OCI-LY3 (cell line): ENCODE measurements at regions not wholly inside any gene's neighbourhood (a gene's known extent, or its start where the extent isn't known, plus 50 kb on each side); places are given as distances from the start of the nearest gene placed in this dataset.

ENCODE experiments used
- EZH2phosphoT487 ChIP-seq: fragments of 200-600 bp; shearing (Covaris generic); IDR thresholded peaks from 2 replicates; pipeline ENCODE4 v1.6.1; 2018; ENCODE audit warnings: antibody characterized with exemption, mixed run types, low read depth
- TF ChIP-seq, protein P1 (sequence below): fragments of 200-600, 300-600 bp; sonication (generic); IDR thresholded peaks from 2 replicates; pipeline ENCODE4 v1.5.1; 2014; ENCODE audit warnings: antibody characterized with exemption, low read length, low read depth

- TF ChIP-seq, protein P1, sequence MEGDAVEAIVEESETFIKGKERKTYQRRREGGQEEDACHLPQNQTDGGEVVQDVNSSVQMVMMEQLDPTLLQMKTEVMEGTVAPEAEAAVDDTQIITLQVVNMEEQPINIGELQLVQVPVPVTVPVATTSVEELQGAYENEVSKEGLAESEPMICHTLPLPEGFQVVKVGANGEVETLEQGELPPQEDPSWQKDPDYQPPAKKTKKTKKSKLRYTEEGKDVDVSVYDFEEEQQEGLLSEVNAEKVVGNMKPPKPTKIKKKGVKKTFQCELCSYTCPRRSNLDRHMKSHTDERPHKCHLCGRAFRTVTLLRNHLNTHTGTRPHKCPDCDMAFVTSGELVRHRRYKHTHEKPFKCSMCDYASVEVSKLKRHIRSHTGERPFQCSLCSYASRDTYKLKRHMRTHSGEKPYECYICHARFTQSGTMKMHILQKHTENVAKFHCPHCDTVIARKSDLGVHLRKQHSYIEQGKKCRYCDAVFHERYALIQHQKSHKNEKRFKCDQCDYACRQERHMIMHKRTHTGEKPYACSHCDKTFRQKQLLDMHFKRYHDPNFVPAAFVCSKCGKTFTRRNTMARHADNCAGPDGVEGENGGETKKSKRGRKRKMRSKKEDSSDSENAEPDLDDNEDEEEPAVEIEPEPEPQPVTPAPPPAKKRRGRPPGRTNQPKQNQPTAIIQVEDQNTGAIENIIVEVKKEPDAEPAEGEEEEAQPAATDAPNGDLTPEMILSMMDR = no peak
- TF ChIP-seq EZH2phosphoT487 = no peak
Measured at GRCh38 chr6:16933532-16933931, 168.3 kb upstream of the STMND1 start.
